IPS DF 6.9 (cell line): ENCODE measurements at regions not wholly inside any gene's neighbourhood (a gene's known extent, or its start where the extent isn't known, plus 50 kb on each side); places are given as distances from the start of the nearest gene placed in this dataset.

Experiments
- DNase-seq: peaks from one replicate; pipeline ENCODE4 v3.0.0-alpha.2; 2013; ENCODE audit warnings: low read depth, low spot score
- H3K27ac ChIP-seq: one replicate; pipeline ENCODE4 v1.5.1; 2013; ENCODE audit warnings: low read length, control low read depth
- H3K27me3 ChIP-seq: 2 replicates; pipeline ENCODE4 v1.6.1; 2013; ENCODE audit warnings: mild to moderate bottlenecking, low read length; ENCODE audit not compliant: control insufficient read depth, insufficient read depth
- H3K36me3 ChIP-seq: 2 replicates; pipeline ENCODE4 v1.6.1; 2013; ENCODE audit warnings: low read length; ENCODE audit not compliant: control insufficient read depth, insufficient read depth
- H3K4me1 ChIP-seq: 2 replicates; pipeline ENCODE4 v1.6.1; 2013; ENCODE audit warnings: low read length; ENCODE audit not compliant: control insufficient read depth, insufficient read depth
- H3K4me3 ChIP-seq: 2 replicates; pipeline ENCODE4 v1.5.1; 2013; ENCODE audit warnings: mild to moderate bottlenecking, low read length
- H3K9me3 ChIP-seq: 2 replicates; pipeline ENCODE4 v1.6.1; 2013; ENCODE audit warnings: low read length, inconsistent platforms; ENCODE audit not compliant: control insufficient read depth, insufficient read depth
- WGBS: extraction: QIAGEN DNeasy Blood & Tissue Kit; methylation state at CpG from one replicate; pipeline ENCODE4 v1.1.7; 2013; ENCODE audit warnings: mixed read lengths, missing lambda C conversion rate; ENCODE audit not compliant: insufficient read length, insufficient coverage; 5-methylcytosine and 5-hydroxymethylcytosine counted together

DNA sequence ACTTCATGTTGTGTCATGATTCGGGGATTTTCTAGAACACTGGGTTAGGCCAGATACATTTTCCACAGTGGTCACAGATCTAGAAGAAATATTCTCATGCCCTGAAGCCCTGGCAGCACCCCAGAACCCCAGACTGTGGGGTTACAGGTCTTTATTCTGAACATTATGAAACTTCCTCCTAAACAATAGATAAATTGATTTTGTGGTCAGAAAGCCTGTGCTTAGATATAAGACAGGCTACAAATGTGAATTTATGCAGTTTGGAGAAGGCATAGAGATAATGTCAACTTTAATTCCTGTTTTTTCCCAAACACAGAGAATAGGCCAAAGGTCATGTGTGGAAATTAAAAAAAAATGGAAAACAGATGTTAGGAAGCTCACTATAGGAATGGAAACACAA, 492.9 kb downstream of the SPRY1 start:
- H3K4me1 ChIP-seq = no peaks in the 10 kb centered on the region
- no CpG with 5 or more reads among the region's 1 CpG for WGBS
- H3K27ac ChIP-seq = no peak overlapping the region
- no peaks in the 10 kb centered on the region for H3K9me3 ChIP-seq
- no peaks in the 10 kb centered on the region for H3K27me3 ChIP-seq
- H3K4me3 ChIP-seq = no peak overlapping the region
- no peak for DNase-seq
- H3K36me3 ChIP-seq = no peaks in the 10 kb centered on the region

DNA sequence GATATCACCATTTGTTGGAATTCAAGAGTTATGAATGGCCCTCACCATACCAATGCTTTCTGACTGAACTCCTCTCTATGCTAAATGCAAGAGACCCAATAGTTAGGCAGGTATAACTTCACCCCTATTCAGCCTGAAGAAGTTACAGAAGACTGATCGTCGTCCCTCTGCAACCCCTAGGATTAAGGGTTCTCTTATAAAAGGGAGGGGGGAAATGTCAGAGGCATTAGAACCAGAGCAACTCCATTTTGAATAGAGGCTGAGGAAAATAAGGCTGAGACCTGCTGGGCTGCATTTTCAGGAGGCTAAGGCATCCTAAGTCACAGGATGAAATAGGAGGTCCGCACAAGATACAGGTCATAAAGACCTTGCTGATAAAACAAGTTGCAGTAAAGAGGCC, 494.3 kb downstream of the SPRY1 start:
- Histone ChIP-seq H3K9me3 (no peaks in the 10 kb centered on the region), H3K4me3 (no peak overlapping the region), H3K36me3 (no peaks in the 10 kb centered on the region), H3K27me3 (no peaks in the 10 kb centered on the region), H3K4me1 (no peaks in the 10 kb centered on the region), H3K27ac (no peak overlapping the region)
- no CpG with 5 or more reads among the region's 3 CpGs for WGBS
- no peak for DNase-seq

DNA sequence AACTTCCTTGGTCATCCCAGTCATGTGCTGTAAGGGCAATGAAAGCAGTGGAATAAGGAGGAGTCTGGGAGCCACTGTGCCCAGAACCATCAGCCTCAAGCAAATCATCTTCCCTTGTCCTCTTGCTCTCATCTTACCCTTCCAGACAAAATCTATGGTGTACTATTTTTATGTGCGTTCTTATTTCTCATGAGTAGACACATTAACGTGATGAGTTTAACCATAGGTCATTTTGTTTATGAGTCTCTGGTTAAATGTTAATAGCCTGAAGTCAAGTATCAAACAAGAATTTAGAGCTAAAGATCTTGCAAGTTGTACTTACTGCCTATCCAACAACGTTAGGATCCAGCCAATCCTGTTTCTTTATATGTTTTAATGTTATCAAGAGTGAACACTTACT, 495.3 kb downstream of the SPRY1 start:
- Histone ChIP-seq H3K27ac (no peak overlapping the region), H3K4me3 (no peak overlapping the region), H3K4me1 (no peaks in the 10 kb centered on the region), H3K36me3 (no peaks in the 10 kb centered on the region), H3K9me3 (no peaks in the 10 kb centered on the region), H3K27me3 (no peaks in the 10 kb centered on the region)
- WGBS = no CpG with 5 or more reads among the region's 3 CpGs
- DNase-seq = no peak

DNA sequence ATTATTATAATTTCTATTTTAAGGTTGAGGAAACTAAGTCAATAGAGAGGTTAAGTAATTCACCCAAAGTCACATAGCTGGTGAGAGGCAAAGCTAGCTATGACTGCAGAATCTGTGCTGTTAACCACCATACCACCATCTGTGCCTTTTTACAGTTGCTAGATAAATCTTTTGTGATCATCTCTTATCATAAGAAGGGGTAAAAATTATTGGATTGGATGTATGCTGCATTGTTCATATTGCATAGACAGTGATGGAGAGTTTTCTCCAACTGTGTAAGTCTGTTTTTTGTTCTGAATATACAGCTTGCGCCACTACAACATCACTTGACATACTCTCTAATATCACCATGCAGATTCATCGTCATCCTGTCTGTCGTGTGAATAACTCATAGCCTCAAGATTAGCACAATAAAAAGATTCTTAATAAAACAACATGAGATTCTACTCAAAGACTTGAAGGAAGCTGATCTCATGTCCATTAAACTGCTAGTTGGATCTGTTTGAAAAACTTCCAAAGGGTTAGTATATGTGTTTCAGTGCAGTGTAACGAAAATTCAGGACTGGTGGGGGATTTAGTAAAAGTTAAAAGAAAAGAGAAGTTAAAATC, 495.9 kb downstream of the SPRY1 start:
- WGBS = 100% methylated on average over 1 of the region's 4 CpGs
- no peaks in the 10 kb centered on the region for H3K36me3 ChIP-seq
- no peaks in the 10 kb centered on the region for H3K4me1 ChIP-seq
- H3K4me3 ChIP-seq = no peak overlapping the region
- H3K27me3 ChIP-seq = no peaks in the 10 kb centered on the region
- H3K27ac ChIP-seq = no peak overlapping the region
- H3K9me3 ChIP-seq = no peaks in the 10 kb centered on the region
- no peak for DNase-seq

DNA sequence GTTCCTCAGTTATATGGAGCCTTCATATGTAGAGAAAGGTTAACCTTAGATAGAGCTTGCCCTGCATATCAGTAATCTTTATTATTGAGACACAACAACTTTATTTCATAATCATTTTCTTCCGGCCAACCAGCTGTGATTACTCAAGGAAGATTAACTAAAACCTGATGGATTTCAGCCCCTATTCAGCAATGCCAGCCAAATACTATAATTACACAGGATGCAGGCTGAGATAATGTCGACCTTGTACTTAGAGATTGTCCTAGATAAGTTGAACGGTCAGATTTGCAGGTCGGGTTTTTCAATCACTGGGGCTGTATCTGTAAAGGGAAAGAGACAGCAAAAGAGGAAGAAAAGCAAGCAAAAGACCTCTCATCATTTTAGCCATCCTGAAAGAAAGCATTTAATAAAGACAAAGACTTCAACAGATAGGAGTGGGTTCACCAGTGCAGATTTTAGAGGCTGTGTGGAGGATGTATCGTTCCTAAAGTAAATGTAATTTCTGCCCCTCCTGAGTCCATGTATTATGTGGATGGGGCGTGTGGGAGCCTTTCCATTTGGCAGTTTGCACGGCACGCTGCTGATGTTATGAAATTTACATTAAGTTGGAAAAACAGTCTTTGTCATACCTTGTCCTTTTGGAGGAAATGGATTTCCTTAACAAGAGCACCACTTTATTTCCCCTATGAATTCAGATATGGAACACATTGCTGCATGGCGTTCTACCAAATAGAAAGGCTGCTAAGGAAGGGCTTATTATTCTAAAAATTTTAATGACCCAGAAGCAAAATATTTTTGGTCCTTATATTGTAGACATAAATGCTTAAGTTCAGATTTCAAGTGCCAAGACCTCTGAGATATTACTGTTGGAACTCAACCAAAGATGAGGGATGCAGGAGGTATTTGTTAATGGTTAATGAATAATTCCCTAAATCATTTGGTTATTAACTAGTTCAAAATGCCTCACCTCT, 496.7 kb downstream of the SPRY1 start:
- no peak overlapping the region for H3K4me3 ChIP-seq
- no peak overlapping the region for H3K27ac ChIP-seq
- no peaks in the 10 kb centered on the region for H3K4me1 ChIP-seq
- DNase-seq = no peak
- H3K27me3 ChIP-seq = no peaks in the 10 kb centered on the region
- H3K36me3 ChIP-seq = no peaks in the 10 kb centered on the region
- WGBS = no CpG with 5 or more reads among the region's 9 CpGs
- H3K9me3 ChIP-seq = no peaks in the 10 kb centered on the region

GRCh38 chr4:123896446-123897071, 500.0 kb downstream of the SPRY1 start:
- no peak overlapping the region for H3K4me3 ChIP-seq
- no peak for DNase-seq
- H3K9me3 ChIP-seq = no peaks in the 10 kb centered on the region
- no peaks in the 10 kb centered on the region for H3K36me3 ChIP-seq
- H3K27me3 ChIP-seq = no peaks in the 10 kb centered on the region
- H3K27ac ChIP-seq = no peak overlapping the region
- no peaks in the 10 kb centered on the region for H3K4me1 ChIP-seq

GRCh38 chr4:123898946-123899666, 502.5 kb downstream of the SPRY1 start:
- H3K4me3 ChIP-seq = no peak overlapping the region
- H3K36me3 ChIP-seq = no peaks in the 10 kb centered on the region
- WGBS = no CpG with 5 or more reads among the region's 2 CpGs
- DNase-seq = no peak
- H3K9me3 ChIP-seq = no peaks in the 10 kb centered on the region
- no peaks in the 10 kb centered on the region for H3K4me1 ChIP-seq
- no peak overlapping the region for H3K27ac ChIP-seq
- H3K27me3 ChIP-seq = no peaks in the 10 kb centered on the region

- Histone ChIP-seq H3K36me3 (no peaks in the 10 kb centered on the region), H3K9me3 (no peaks in the 10 kb centered on the region), H3K4me3 (no peak overlapping the region), H3K4me1 (no peaks in the 10 kb centered on the region), H3K27me3 (no peaks in the 10 kb centered on the region), H3K27ac (no peak overlapping the region)
- WGBS = no CpG with 5 or more reads among the region's 1 CpG
- no peak for DNase-seq
These were observed 508.3 kb downstream of the SPRY1 start for GRCh38 chr4:123904882-123905281.

GRCh38 chr4:123913598-123913997, 517.0 kb downstream of the SPRY1 start:
- H3K36me3 ChIP-seq = no peaks in the 10 kb centered on the region
- no peak for DNase-seq
- H3K4me1 ChIP-seq = no peaks in the 10 kb centered on the region
- H3K27ac ChIP-seq = no peak overlapping the region
- no peaks in the 10 kb centered on the region for H3K9me3 ChIP-seq
- no peaks in the 10 kb centered on the region for H3K27me3 ChIP-seq
- no peak overlapping the region for H3K4me3 ChIP-seq

DNA sequence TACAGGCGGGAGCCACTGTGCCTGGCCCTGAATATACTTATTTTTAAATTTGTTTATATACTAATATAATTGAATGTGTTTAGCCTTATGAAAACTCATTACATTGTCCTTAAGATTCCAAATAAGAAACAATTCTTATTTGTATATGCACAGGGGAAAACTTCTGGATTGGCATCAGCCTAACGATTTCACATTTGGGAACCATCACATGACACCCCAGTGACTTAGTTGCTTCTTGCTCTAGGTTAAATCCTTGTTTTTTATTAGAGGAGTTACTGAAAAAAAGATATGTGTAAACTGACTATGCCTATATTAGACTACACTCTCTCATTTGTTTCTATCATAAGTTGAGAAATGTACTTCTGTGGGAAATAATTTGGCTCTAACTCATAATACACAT, 520.2 kb downstream of the SPRY1 start:
- Histone ChIP-seq H3K4me3 (no peak overlapping the region), H3K27me3 (no peaks in the 10 kb centered on the region), H3K9me3 (no peaks in the 10 kb centered on the region), H3K36me3 (no peaks in the 10 kb centered on the region), H3K27ac (no peak overlapping the region), H3K4me1 (no peaks in the 10 kb centered on the region)
- WGBS = no CpG with 5 or more reads among the region's 2 CpGs
- DNase-seq = no peak
